C4-2B (cell line): ENCODE measurements at regions not wholly inside any gene's neighbourhood (a gene's known extent, or its start where the extent isn't known, plus 50 kb on each side); places are given as distances from the start of the nearest gene placed in this dataset.

ENCODE experiments used
- H3K27ac ChIP-seq: fragments of 450-650 bp; 2 replicates; pipeline ENCODE4 v1.5.1; 2017
- CTCF ChIP-seq: fragments of 450-650 bp; conservative IDR thresholded peaks from 2 replicates; pipeline ENCODE4 v1.5.1; 2017; ENCODE audit warnings: mild to moderate bottlenecking
- ZFX ChIP-seq: fragments of 450-650 bp; IDR thresholded peaks from 2 replicates; pipeline ENCODE4 v1.6.1; 2017

DNA sequence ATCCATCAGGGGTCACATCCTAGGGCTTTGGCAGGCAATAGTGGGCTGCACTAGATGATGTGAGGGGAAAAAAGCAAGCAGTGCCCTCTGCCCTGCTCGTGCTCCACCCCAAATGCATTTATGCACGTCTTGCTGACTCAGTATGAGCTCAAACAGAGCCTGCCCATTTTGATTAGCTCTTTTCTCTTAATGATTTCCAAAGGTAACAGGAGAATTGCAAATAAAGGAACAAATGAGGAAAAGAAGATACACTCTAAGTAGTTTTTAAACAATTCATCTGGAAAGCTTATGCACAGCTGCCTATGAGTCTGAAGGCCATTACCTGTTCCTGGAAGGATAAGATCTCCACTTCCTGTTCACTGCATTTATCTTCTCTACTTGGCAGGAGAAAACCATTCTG lies 364.2 kb downstream of the TMEM232 start:
- H3K27ac ChIP-seq = no peak overlapping the region
- TF ChIP-seq ZFX = no peak
- TF ChIP-seq CTCF = no peak

GRCh38 chr5:110366716-110367115 lies 359.8 kb downstream of the TMEM232 start:
- TF ChIP-seq CTCF = no peak
- TF ChIP-seq ZFX = no peak
- no peak overlapping the region for H3K27ac ChIP-seq
